Smooth muscle cell (in vitro differentiated cells): ENCODE measurements at regions not wholly inside any gene's neighbourhood (a gene's known extent, or its start where the extent isn't known, plus 50 kb on each side); places are given as distances from the start of the nearest gene placed in this dataset.

Source experiments
- DNase-seq: peaks from one replicate; lab custom pipeline; 2025; ENCODE audit not compliant: unreplicated experiment; lab: John Stamatoyannopoulos, UW
- H2AFZ ChIP-seq: fragments of 200-600 bp; sonication (generic); 2 replicates; pipeline ENCODE4 v1.6.0; 2016; ENCODE audit warnings: antibody characterized with exemption, low read depth, mild to moderate bottlenecking
- H3F3A ChIP-seq: fragments of 200-600 bp; sonication (generic); 2 replicates; pipeline ENCODE4 v1.6.0; 2017; ENCODE audit warnings: antibody characterized with exemption, low read depth
- H3K27ac ChIP-seq: fragments of 200-600 bp; sonication (generic); 2 replicates; pipeline ENCODE4 v1.5.1; 2016; ENCODE audit warnings: low read depth, mild to moderate bottlenecking
- H3K27me3 ChIP-seq: fragments of 200-600 bp; sonication (generic); 2 replicates; pipeline ENCODE4 v1.6.1; 2016; ENCODE audit warnings: low read depth, mild to moderate bottlenecking
- H3K36me3 ChIP-seq: fragments of 200-600 bp; sonication (generic); 2 replicates; pipeline ENCODE4 v1.5.1; 2016; ENCODE audit warnings: low read depth
- H3K4me1 ChIP-seq: fragments of 200-600 bp; sonication (generic); 2 replicates; pipeline ENCODE4 v1.5.1; 2016; ENCODE audit warnings: low read depth
- H3K4me2 ChIP-seq: fragments of 200-600 bp; sonication (generic); 2 replicates; pipeline ENCODE4 v1.6.0; 2016; ENCODE audit warnings: mild to moderate bottlenecking
- H3K4me3 ChIP-seq: fragments of 200-600 bp; sonication (generic); 2 replicates; pipeline ENCODE4 v1.5.1; 2016; ENCODE audit warnings: mild to moderate bottlenecking
- H3K79me2 ChIP-seq: fragments of 200-600 bp; sonication (generic); 2 replicates; pipeline ENCODE4 v1.6.0; 2016; ENCODE audit warnings: low read depth, mild to moderate bottlenecking
- H3K9ac ChIP-seq: fragments of 200-600 bp; sonication (generic); 2 replicates; pipeline ENCODE4 v1.6.0; 2016; ENCODE audit warnings: low read depth
- H3K9me3 ChIP-seq: fragments of 200-600 bp; sonication (generic); replicated peaks from 2 replicates; pipeline ENCODE4 v1.5.1; 2016; ENCODE audit warnings: low read depth
- H4K20me1 ChIP-seq: fragments of 200-600 bp; sonication (generic); 2 replicates; pipeline ENCODE4 v1.6.0; 2016; ENCODE audit warnings: low read depth
- CTCF ChIP-seq: fragments of 200-600 bp; sonication (generic); IDR thresholded peaks from 2 replicates; pipeline ENCODE4 v1.5.1; 2017; ENCODE audit warnings: borderline replicate concordance, mild to moderate bottlenecking, antibody characterized with exemption; ENCODE audit not compliant: insufficient read depth, poor library complexity, severe bottlenecking
- WGBS: methylation state at CpG from one replicate; pipeline ENCODE4 v1.1.7; 2016; ENCODE audit warnings: low lambda C conversion rate; 5-methylcytosine and 5-hydroxymethylcytosine counted together

GRCh38 chr11:109112821-109113280 is 309.1 kb upstream of the C11orf87 start:
- Histone ChIP-seq H3K36me3 (no peaks in the 10 kb centered on the region), H4K20me1 (no peaks in the 10 kb centered on the region), H3K4me3 (no peak overlapping the region), H3K9me3 (no peaks in the 10 kb centered on the region), H3K27me3 (no peaks in the 10 kb centered on the region), H3K4me1 (peaks cover 3% of the 10 kb centered on the region), H3K27ac (no peak overlapping the region), H3K9ac (no peak overlapping the region), H3F3A (no peaks in the 10 kb centered on the region), H3K4me2 (no peak overlapping the region), H3K79me2 (no peaks in the 10 kb centered on the region), H2AFZ (no peak overlapping the region)
- WGBS = 26% methylated on average over 7 of the region's 7 CpGs
- TF ChIP-seq CTCF = no peak
- no peak for DNase-seq

- no peaks in the 10 kb centered on the region for H3K27me3 ChIP-seq
- no peaks in the 10 kb centered on the region for H4K20me1 ChIP-seq
- H3K27ac ChIP-seq = no peak overlapping the region
- H2AFZ ChIP-seq = no peak overlapping the region
- no peak for DNase-seq
- H3K9me3 ChIP-seq = no peaks in the 10 kb centered on the region
- 82% methylated on average over 3 of the region's 3 CpGs for WGBS
- no peak for TF ChIP-seq CTCF
- H3K9ac ChIP-seq = no peak overlapping the region
- no peaks in the 10 kb centered on the region for H3K79me2 ChIP-seq
- no peak overlapping the region for H3K4me2 ChIP-seq
- H3K36me3 ChIP-seq = no peaks in the 10 kb centered on the region
- peaks cover 5% of the 10 kb centered on the region for H3K4me1 ChIP-seq
- no peak overlapping the region for H3K4me3 ChIP-seq
- H3F3A ChIP-seq = no peaks in the 10 kb centered on the region
These were observed 301.6 kb upstream of the C11orf87 start for GRCh38 chr11:109120341-109120740.

- Histone ChIP-seq H3K79me2 (no peaks in the 10 kb centered on the region), H3K4me3 (no peak overlapping the region), H3K4me2 (no peak overlapping the region), H3K9ac (no peak overlapping the region), H3K27ac (no peak overlapping the region), H4K20me1 (no peaks in the 10 kb centered on the region), H3K27me3 (no peaks in the 10 kb centered on the region), H2AFZ (no peak overlapping the region), H3K9me3 (no peaks in the 10 kb centered on the region), H3K36me3 (no peaks in the 10 kb centered on the region), H3K4me1 (peaks cover 5% of the 10 kb centered on the region), H3F3A (no peaks in the 10 kb centered on the region)
- 95% methylated on average over 5 of the region's 5 CpGs for WGBS
- DNase-seq = no peak
- TF ChIP-seq CTCF = no peak
These were observed 300.6 kb upstream of the C11orf87 start for GRCh38 chr11:109121173-109121932.
